ENCODE measurements at regions not wholly inside any gene's neighbourhood (a gene's known extent, or its start where the extent isn't known, plus 50 kb on each side); places are given as distances from the start of the nearest gene placed in this dataset.
A peak's percentile ranks its signal among the peaks of the same experiment; 100 is the strongest.

- Mint-ChIP-seq H3K4me3 (no peak overlapping the region), H3K36me3 (no peaks in the 10 kb centered on the region), H3K27ac (no peak overlapping the region), H3K27me3 (peaks cover 9 to 15% of the 10 kb centered on the region in 2 donors), H3K4me1 (ENCODE audit: low read depth in 2 of 2) (no peaks in the 10 kb centered on the region), H3K9me3 (peaks cover 3% of the 10 kb centered on the region)
- ATAC-seq (no peak), DNase-seq (ENCODE audit: low spot score) (no peak)
Measured at GRCh38 chr9:3773362-3774060, 247.7 kb upstream of the RFX3 start.

GRCh38 chr9:3769646-3770045 is 243.8 kb upstream of the RFX3 start:
- H3K4me1 Mint-ChIP-seq (ENCODE audit: low read depth in 2 of 2): no peaks in the 10 kb centered on the region
- no peak for ATAC-seq
- H3K27ac Mint-ChIP-seq: no peak overlapping the region
- no peaks in the 10 kb centered on the region for H3K36me3 Mint-ChIP-seq
- DNase-seq (ENCODE audit: low spot score): no peak
- peaks cover 18 to 24% of the 10 kb centered on the region in 2 donors for H3K27me3 Mint-ChIP-seq
- H3K4me3 Mint-ChIP-seq: no peak overlapping the region
- H3K9me3 Mint-ChIP-seq: peaks cover 3% of the 10 kb centered on the region

GRCh38 chr9:3768712-3769457 is 243.1 kb upstream of the RFX3 start:
- H3K27me3 Mint-ChIP-seq: peaks cover 18 to 24% of the 10 kb centered on the region in 2 donors
- no peak overlapping the region for H3K27ac Mint-ChIP-seq
- no peaks in the 10 kb centered on the region for H3K4me1 Mint-ChIP-seq (ENCODE audit: low read depth in 2 of 2)
- DNase-seq (ENCODE audit: low spot score): no peak
- no peak for ATAC-seq
- no peaks in the 10 kb centered on the region for H3K36me3 Mint-ChIP-seq
- H3K9me3 Mint-ChIP-seq: peaks cover 3% of the 10 kb centered on the region
- H3K4me3 Mint-ChIP-seq: no peak overlapping the region

- ATAC-seq: no peak
- Mint-ChIP-seq H3K27ac (no peak overlapping the region), H3K27me3 (peaks cover 18 to 27% of the 10 kb centered on the region in 2 donors), H3K4me3 (no peak overlapping the region), H3K4me1 (ENCODE audit: low read depth in 2 of 2) (no peaks in the 10 kb centered on the region), H3K9me3 (peaks cover 3% of the 10 kb centered on the region), H3K36me3 (no peaks in the 10 kb centered on the region)
- no peak for DNase-seq (ENCODE audit: low spot score)
Measured at GRCh38 chr9:3768286-3768685, 242.5 kb upstream of the RFX3 start.

GRCh38 chr9:3762076-3762475 is 236.3 kb upstream of the RFX3 start:
- H3K4me1 Mint-ChIP-seq (ENCODE audit: low read depth in 2 of 2): peaks cover 14 to 23% of the 10 kb centered on the region in 2 donors
- no peak overlapping the region for H3K27ac Mint-ChIP-seq
- no peaks in the 10 kb centered on the region for H3K9me3 Mint-ChIP-seq
- H3K36me3 Mint-ChIP-seq: no peaks in the 10 kb centered on the region
- DNase-seq (ENCODE audit: low spot score) (no peak), ATAC-seq (no peak)
- H3K4me3 Mint-ChIP-seq: no peak overlapping the region
- H3K27me3 Mint-ChIP-seq: peaks cover 17 to 18% of the 10 kb centered on the region in 2 donors

GRCh38 chr9:3760031-3760430 is 234.2 kb upstream of the RFX3 start:
- DNase-seq (ENCODE audit: low spot score): no peak
- no peak for ATAC-seq
- H3K27me3 Mint-ChIP-seq: peaks cover 0 to 6% of the 10 kb centered on the region in 2 donors
- H3K36me3 Mint-ChIP-seq: no peaks in the 10 kb centered on the region
- no peaks in the 10 kb centered on the region for H3K9me3 Mint-ChIP-seq
- peak overlapping the region; percentile 28 to 73 for H3K27ac Mint-ChIP-seq
- peaks cover 18 to 23% of the 10 kb centered on the region in 2 donors for H3K4me1 Mint-ChIP-seq (ENCODE audit: low read depth in 2 of 2)
- H3K4me3 Mint-ChIP-seq: no peak overlapping the region

GRCh38 chr9:3758816-3759576 is 233.2 kb upstream of the RFX3 start:
- DNase-seq (ENCODE audit: low spot score): no peak
- ATAC-seq: peak; percentile 71 to 75
- H3K36me3 Mint-ChIP-seq: no peaks in the 10 kb centered on the region
- H3K27me3 Mint-ChIP-seq: peaks cover 0 to 6% of the 10 kb centered on the region in 2 donors
- H3K4me3 Mint-ChIP-seq: peak overlapping the region; percentile 71
- H3K9me3 Mint-ChIP-seq: no peaks in the 10 kb centered on the region
- peak overlapping the region; percentile 28 to 73 for H3K27ac Mint-ChIP-seq
- H3K4me1 Mint-ChIP-seq (ENCODE audit: low read depth in 2 of 2): peaks cover 18 to 23% of the 10 kb centered on the region in 2 donors

GRCh38 chr9:3756071-3756470 is 230.3 kb upstream of the RFX3 start:
- Mint-ChIP-seq H3K27ac (peak overlapping the region in 1 of 2 donors; percentile 2), H3K4me1 (ENCODE audit: low read depth in 2 of 2) (peaks cover 26 to 39% of the 10 kb centered on the region in 2 donors), H3K9me3 (no peaks in the 10 kb centered on the region), H3K27me3 (peaks cover 0 to 10% of the 10 kb centered on the region in 2 donors), H3K4me3 (no peak overlapping the region), H3K36me3 (no peaks in the 10 kb centered on the region)
- DNase-seq (ENCODE audit: low spot score) (no peak), ATAC-seq (no peak)

- H3K4me1 Mint-ChIP-seq (ENCODE audit: low read depth in 2 of 2): peaks cover 30 to 35% of the 10 kb centered on the region in 2 donors
- peak overlapping the region; percentile 79 to 87 for H3K27ac Mint-ChIP-seq
- peak overlapping the region; percentile 62 for H3K4me3 Mint-ChIP-seq
- peak; percentile 69 to 76 for ATAC-seq
- peaks cover 5% of the 10 kb centered on the region for H3K36me3 Mint-ChIP-seq
- DNase-seq (ENCODE audit: low spot score): peak; percentile 66
- peaks cover 7 to 13% of the 10 kb centered on the region in 2 donors for H3K27me3 Mint-ChIP-seq
- H3K9me3 Mint-ChIP-seq: no peaks in the 10 kb centered on the region
Measured at GRCh38 chr9:3751125-3751758, 225.4 kb upstream of the RFX3 start.

GRCh38 chr9:3750321-3750720 is 224.5 kb upstream of the RFX3 start:
- H3K27ac Mint-ChIP-seq: peak overlapping the region; percentile 79 to 87
- H3K36me3 Mint-ChIP-seq: peaks cover 8% of the 10 kb centered on the region
- peak overlapping the region; percentile 19 for H3K4me3 Mint-ChIP-seq
- no peak for DNase-seq (ENCODE audit: low spot score)
- peaks cover 33 to 39% of the 10 kb centered on the region in 2 donors for H3K4me1 Mint-ChIP-seq (ENCODE audit: low read depth in 2 of 2)
- peaks cover 7 to 15% of the 10 kb centered on the region in 2 donors for H3K27me3 Mint-ChIP-seq
- no peak for ATAC-seq
- H3K9me3 Mint-ChIP-seq: no peaks in the 10 kb centered on the region

- peaks cover 38 to 39% of the 10 kb centered on the region in 2 donors for H3K4me1 Mint-ChIP-seq (ENCODE audit: low read depth in 2 of 2)
- peak overlapping the region; percentile 87 to 94 for H3K27ac Mint-ChIP-seq
- H3K9me3 Mint-ChIP-seq: no peaks in the 10 kb centered on the region
- H3K27me3 Mint-ChIP-seq: peaks cover 7 to 21% of the 10 kb centered on the region in 2 donors
- peaks cover 8% of the 10 kb centered on the region for H3K36me3 Mint-ChIP-seq
- peak; percentile 78 to 84 for ATAC-seq
- DNase-seq (ENCODE audit: low spot score): no peak
- H3K4me3 Mint-ChIP-seq: peak overlapping the region; percentile 71
Measured at GRCh38 chr9:3746296-3747275, 220.8 kb upstream of the RFX3 start.

- DNase-seq (ENCODE audit: low spot score): no peak
- peaks cover 8% of the 10 kb centered on the region for H3K36me3 Mint-ChIP-seq
- ATAC-seq: no peak
- H3K27ac Mint-ChIP-seq: peak overlapping the region; percentile 87 to 94
- peaks cover 7 to 29% of the 10 kb centered on the region in 2 donors for H3K27me3 Mint-ChIP-seq
- H3K4me1 Mint-ChIP-seq (ENCODE audit: low read depth in 2 of 2): peaks cover 29 to 34% of the 10 kb centered on the region in 2 donors
- H3K9me3 Mint-ChIP-seq: no peaks in the 10 kb centered on the region
- H3K4me3 Mint-ChIP-seq: no peak overlapping the region
Measured at GRCh38 chr9:3743901-3744413, 218.2 kb upstream of the RFX3 start.
